Activated B cell treated with CpG ODN at 0.5 μM for 24 hours (primary cell): ENCODE measurements at regions not wholly inside any gene's neighbourhood (a gene's known extent, or its start where the extent isn't known, plus 50 kb on each side); places are given as distances from the start of the nearest gene placed in this dataset.

ENCODE experiments used
- ATAC-seq: fragments of 200-7000 bp; cut with Tn5 transposase; one replicate; pipeline ENCODE4 v1.10.0; 2021; ENCODE audit warnings: low read depth, mild to moderate bottlenecking, moderate library complexity
- CTCF ChIA-PET: fragments of 350-600 bp; sonication (Branson Sonifier 250); formaldehyde crosslinking; loops from one replicate; lab custom pipeline; 2021; ENCODE audit warnings: antibody characterized with exemption; lab: Charles Lee
- POLR2A ChIA-PET: fragments of 350-600 bp; sonication (Branson Sonifier 250); formaldehyde crosslinking; loops from one replicate; lab custom pipeline; 2021; ENCODE audit warnings: antibody characterized with exemption; lab: Charles Lee
- DNase-seq: peaks from one replicate; pipeline ENCODE4 v3.0.0; 2022
- H3K27ac Mint-ChIP-seq: one replicate; pipeline ENCODE4 v1.8.0; 2020; ENCODE audit warnings: mixed read lengths
- H3K27me3 Mint-ChIP-seq: one replicate; pipeline ENCODE4 v1.8.0; 2021; ENCODE audit warnings: mixed read lengths
- H3K36me3 Mint-ChIP-seq: one replicate; pipeline ENCODE4 v1.8.0; 2021; ENCODE audit warnings: low read depth, mixed read lengths
- H3K4me1 Mint-ChIP-seq: one replicate; pipeline ENCODE4 v1.8.0; 2021; ENCODE audit warnings: mixed read lengths
- H3K4me3 Mint-ChIP-seq: one replicate; pipeline ENCODE4 v1.8.0; 2020; ENCODE audit warnings: mild to moderate bottlenecking, mixed read lengths
- H3K9me3 Mint-ChIP-seq: one replicate; pipeline ENCODE4 v1.8.0; 2020; ENCODE audit warnings: mixed read lengths
- intact Hi-C: fragments of 100-400 bp; cut with micrococcal nuclease; formaldehyde crosslinking; loops from one replicate; pipeline ENCODE4 v1.15.1; 2024
- TF ChIP-seq, protein P1 (sequence below): fragments of 200-600 bp; IDR thresholded peaks from one replicate; pipeline ENCODE4 v1.8.0; 2022; ENCODE audit warnings: antibody characterized with exemption, mild to moderate bottlenecking

DNA sequence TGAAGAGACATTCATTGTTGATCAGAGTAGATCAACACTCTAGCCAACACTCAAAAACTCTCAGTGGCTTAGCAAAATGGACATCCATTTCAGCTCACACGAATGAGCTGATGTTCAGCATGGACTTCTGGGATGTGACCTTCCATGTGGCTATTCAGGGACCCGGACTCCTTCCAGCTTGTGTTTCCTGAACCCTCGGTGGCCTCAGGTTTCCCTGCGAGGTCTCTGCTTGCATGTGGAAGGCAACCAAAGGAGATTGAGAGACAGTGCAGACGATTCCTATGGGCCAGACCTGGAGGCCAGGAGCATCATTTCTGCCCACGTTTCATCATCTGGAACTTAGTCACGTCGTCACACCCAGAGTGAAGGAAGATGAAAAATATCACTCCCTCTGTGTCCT, 1137.4 kb downstream of the TBC1D22A start:
- TF ChIP-seq, protein P1, sequence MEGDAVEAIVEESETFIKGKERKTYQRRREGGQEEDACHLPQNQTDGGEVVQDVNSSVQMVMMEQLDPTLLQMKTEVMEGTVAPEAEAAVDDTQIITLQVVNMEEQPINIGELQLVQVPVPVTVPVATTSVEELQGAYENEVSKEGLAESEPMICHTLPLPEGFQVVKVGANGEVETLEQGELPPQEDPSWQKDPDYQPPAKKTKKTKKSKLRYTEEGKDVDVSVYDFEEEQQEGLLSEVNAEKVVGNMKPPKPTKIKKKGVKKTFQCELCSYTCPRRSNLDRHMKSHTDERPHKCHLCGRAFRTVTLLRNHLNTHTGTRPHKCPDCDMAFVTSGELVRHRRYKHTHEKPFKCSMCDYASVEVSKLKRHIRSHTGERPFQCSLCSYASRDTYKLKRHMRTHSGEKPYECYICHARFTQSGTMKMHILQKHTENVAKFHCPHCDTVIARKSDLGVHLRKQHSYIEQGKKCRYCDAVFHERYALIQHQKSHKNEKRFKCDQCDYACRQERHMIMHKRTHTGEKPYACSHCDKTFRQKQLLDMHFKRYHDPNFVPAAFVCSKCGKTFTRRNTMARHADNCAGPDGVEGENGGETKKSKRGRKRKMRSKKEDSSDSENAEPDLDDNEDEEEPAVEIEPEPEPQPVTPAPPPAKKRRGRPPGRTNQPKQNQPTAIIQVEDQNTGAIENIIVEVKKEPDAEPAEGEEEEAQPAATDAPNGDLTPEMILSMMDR, result no peak
- intact Hi-C loops, result no loop called here
- H3K9me3 Mint-ChIP-seq, result no peaks in the 10 kb centered on the region
- no peaks in the 10 kb centered on the region for H3K36me3 Mint-ChIP-seq
- H3K4me3 Mint-ChIP-seq, result no peak overlapping the region
- ChIA-PET POLR2A (no interaction called here), CTCF (no interaction called here)
- no peaks in the 10 kb centered on the region for H3K4me1 Mint-ChIP-seq
- no peak for DNase-seq
- H3K27me3 Mint-ChIP-seq, result peaks cover 6% of the 10 kb centered on the region
- no peak overlapping the region for H3K27ac Mint-ChIP-seq
- no peak for ATAC-seq

DNA sequence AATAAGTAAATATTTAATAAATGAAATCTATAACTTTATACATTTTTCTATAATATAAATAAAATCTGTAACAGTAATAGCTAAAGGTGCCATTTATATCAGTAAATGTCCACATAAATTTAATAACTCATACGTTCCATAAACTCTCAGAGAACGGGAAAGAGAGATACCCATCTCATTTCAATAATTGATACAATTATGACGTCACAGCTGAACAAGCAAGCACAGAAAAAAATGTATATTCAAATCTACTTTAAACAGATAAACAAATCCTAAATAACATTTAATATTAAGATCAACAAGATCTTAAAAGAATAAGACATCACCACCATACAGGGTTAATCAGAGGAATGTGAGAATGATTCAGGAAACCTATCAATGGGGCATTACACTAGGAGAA, 1136.5 kb downstream of the TBC1D22A start:
- peaks cover 4% of the 10 kb centered on the region for H3K9me3 Mint-ChIP-seq
- POLR2A ChIA-PET, result interaction anchor here (0.5 kb wide), 1 partner anchor 36 kb away, joined by 4 read pairs; no protein-coding TSS in a partner anchor
- H3K4me3 Mint-ChIP-seq, result no peak overlapping the region
- no peaks in the 10 kb centered on the region for H3K4me1 Mint-ChIP-seq
- intact Hi-C loops, result no loop called here
- CTCF ChIA-PET, result no interaction called here
- no peak overlapping the region for H3K27ac Mint-ChIP-seq
- ATAC-seq, result no peak
- H3K36me3 Mint-ChIP-seq, result no peaks in the 10 kb centered on the region
- TF ChIP-seq, protein P1, result no peak
- peaks cover 7% of the 10 kb centered on the region for H3K27me3 Mint-ChIP-seq
- DNase-seq, result no peak

DNA sequence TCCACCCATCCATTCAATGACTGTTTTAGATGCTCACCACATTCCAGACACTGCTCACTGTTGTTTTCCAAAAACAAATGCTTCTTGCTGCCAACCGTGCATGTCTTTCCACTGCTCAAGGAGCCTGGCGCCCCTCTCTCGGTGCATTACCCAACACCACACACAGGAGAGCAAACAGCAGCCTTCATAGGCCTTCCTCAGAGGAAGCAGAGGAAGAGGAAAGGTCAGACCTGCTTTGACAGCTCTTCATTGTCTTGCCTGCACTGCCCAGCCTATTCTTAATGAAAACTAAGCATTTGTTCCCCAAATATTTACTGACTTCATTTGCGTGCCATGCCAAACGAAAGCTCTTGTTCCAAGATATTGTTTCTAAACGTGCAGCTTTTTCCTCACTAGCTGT, 1129.2 kb downstream of the TBC1D22A start:
- peaks cover 5% of the 10 kb centered on the region for H3K9me3 Mint-ChIP-seq

DNA sequence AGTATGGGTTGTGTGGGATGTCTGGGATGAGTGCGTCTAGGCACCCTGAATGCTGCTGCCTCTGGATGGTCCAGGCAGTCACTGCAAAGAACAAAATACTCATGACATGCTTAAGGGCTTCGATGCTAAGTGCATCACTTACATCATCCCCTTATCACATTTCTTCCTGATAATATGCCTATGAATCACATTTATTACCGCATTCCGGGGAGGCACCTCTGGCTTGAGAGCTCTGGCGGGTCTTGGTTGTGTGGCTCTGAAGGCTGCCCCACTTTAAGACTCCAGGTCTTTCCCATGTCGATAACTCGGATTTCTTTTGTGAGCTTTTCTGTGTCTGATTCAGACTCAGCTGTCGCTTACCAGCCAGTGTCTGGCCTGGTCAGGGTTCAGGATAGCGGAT, 1126.4 kb downstream of the TBC1D22A start:
- peaks cover 4% of the 10 kb centered on the region for H3K27me3 Mint-ChIP-seq
- ChIA-PET CTCF (no interaction called here), POLR2A (no interaction called here)
- no peaks in the 10 kb centered on the region for H3K36me3 Mint-ChIP-seq
- no peak overlapping the region for H3K4me3 Mint-ChIP-seq
- DNase-seq, result no peak
- H3K4me1 Mint-ChIP-seq, result no peaks in the 10 kb centered on the region
- intact Hi-C loops, result no loop called here
- no peaks in the 10 kb centered on the region for H3K9me3 Mint-ChIP-seq
- TF ChIP-seq, protein P1, result no peak
- no peak overlapping the region for H3K27ac Mint-ChIP-seq
- no peak for ATAC-seq

More for the DNA sequence above, 1129.2 kb downstream of the TBC1D22A start:
- Mint-ChIP-seq H3K4me1 (no peaks in the 10 kb centered on the region), H3K4me3 (no peak overlapping the region), H3K27ac (no peak overlapping the region), H3K36me3 (no peaks in the 10 kb centered on the region), H3K27me3 (peaks cover 4% of the 10 kb centered on the region)
- TF ChIP-seq, protein P1, result no peak
- ATAC-seq (no peak), DNase-seq (no peak)
- ChIA-PET POLR2A (no interaction called here), CTCF (no interaction called here)
- intact Hi-C loops, result no loop called here

DNA sequence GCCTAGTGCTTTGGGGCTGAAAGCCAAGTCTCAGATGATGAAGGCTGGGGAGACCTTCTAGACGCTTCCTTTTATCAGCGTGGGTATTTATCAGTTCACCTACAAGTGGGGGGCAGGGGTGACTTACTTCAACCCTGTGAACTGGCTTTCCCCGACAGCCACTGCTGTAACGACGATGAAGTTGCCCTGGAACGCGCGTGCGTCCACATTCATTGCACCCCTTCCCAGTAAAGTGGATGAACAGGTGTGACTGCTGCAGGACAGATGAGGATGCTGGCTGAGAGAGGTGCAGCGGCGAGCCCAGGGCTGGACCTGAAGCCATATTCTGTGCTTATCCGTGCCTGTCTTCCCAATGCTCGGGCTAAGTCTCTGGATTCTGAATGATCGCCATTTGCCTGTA, 1122.3 kb downstream of the TBC1D22A start:
- Mint-ChIP-seq H3K9me3 (no peaks in the 10 kb centered on the region), H3K27me3 (peaks cover 11% of the 10 kb centered on the region), H3K4me1 (no peaks in the 10 kb centered on the region), H3K36me3 (no peaks in the 10 kb centered on the region), H3K4me3 (no peak overlapping the region), H3K27ac (no peak overlapping the region)
- DNase-seq (no peak), ATAC-seq (no peak)
- TF ChIP-seq, protein P1, result no peak
- POLR2A ChIA-PET, result no interaction called here
- intact Hi-C loops, result no loop called here
- CTCF ChIA-PET, result no interaction called here
